ENCODE measurements at regions not wholly inside any gene's neighbourhood (a gene's known extent, or its start where the extent isn't known, plus 50 kb on each side); places are given as distances from the start of the nearest gene placed in this dataset.

- Mint-ChIP-seq H3K27me3 (peaks cover 4% of the 10 kb centered on the region), H3K27ac (no peak overlapping the region), H3K36me3 (no peaks in the 10 kb centered on the region), H3K9me3 (no peaks in the 10 kb centered on the region), H3K4me3 (no peak overlapping the region), H3K4me1 (no peaks in the 10 kb centered on the region)
- no peak for DNase-seq
Measured at GRCh38 chr9:107190936-107191290, 92.2 kb upstream of the RAD23B start.

- H3K4me1 Mint-ChIP-seq = no peaks in the 10 kb centered on the region
- H3K27me3 Mint-ChIP-seq = peaks cover 4% of the 10 kb centered on the region
- H3K4me3 Mint-ChIP-seq = no peak overlapping the region
- H3K27ac Mint-ChIP-seq = no peak overlapping the region
- H3K9me3 Mint-ChIP-seq = no peaks in the 10 kb centered on the region
- no peak for DNase-seq
- H3K36me3 Mint-ChIP-seq = no peaks in the 10 kb centered on the region
Measured at GRCh38 chr9:107193251-107193650, 89.8 kb upstream of the RAD23B start.

- H3K9me3 Mint-ChIP-seq = peaks cover 5% of the 10 kb centered on the region
Measured at GRCh38 chr9:107198718-107199117, 84.4 kb upstream of the RAD23B start.

GRCh38 chr9:107208121-107208520, 75.0 kb upstream of the RAD23B start:
- Mint-ChIP-seq H3K4me3 (no peak overlapping the region), H3K36me3 (no peaks in the 10 kb centered on the region), H3K4me1 (peaks cover 4% of the 10 kb centered on the region), H3K27ac (no peak overlapping the region), H3K9me3 (peaks cover 1% of the 10 kb centered on the region), H3K27me3 (peaks cover 12% of the 10 kb centered on the region)
- no peak for DNase-seq

More at GRCh38 chr9:107198718-107199117, 84.4 kb upstream of the RAD23B start:
- Mint-ChIP-seq H3K36me3 (no peaks in the 10 kb centered on the region), H3K27ac (no peak overlapping the region), H3K4me1 (no peaks in the 10 kb centered on the region), H3K4me3 (no peak overlapping the region), H3K27me3 (no peaks in the 10 kb centered on the region)
- no peak for DNase-seq

DNA sequence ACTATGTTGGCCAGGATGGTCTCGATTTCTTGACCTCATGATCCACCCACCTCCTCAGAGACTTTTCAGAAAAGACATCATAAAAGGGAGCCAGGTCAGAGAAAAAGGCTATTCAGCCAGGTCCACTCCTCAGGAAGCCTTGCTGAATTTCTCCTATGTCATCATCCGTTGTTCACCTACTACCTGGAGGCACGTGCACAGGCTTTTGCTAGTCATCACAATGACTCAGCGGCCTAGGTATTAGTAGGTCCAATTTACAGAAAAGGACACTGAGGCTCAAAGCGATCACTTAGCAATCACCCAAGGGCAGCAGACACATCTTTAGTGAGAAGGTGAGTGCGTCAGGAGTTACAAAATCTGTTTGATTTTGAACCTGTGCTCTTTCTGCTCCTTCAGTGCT, 72.3 kb upstream of the RAD23B start:
- no peak overlapping the region for H3K4me3 Mint-ChIP-seq
- DNase-seq = no peak
- H3K27me3 Mint-ChIP-seq = peaks cover 8% of the 10 kb centered on the region
- H3K36me3 Mint-ChIP-seq = no peaks in the 10 kb centered on the region
- H3K9me3 Mint-ChIP-seq = peaks cover 2% of the 10 kb centered on the region
- H3K27ac Mint-ChIP-seq = no peak overlapping the region
- H3K4me1 Mint-ChIP-seq = peaks cover 16% of the 10 kb centered on the region

DNA sequence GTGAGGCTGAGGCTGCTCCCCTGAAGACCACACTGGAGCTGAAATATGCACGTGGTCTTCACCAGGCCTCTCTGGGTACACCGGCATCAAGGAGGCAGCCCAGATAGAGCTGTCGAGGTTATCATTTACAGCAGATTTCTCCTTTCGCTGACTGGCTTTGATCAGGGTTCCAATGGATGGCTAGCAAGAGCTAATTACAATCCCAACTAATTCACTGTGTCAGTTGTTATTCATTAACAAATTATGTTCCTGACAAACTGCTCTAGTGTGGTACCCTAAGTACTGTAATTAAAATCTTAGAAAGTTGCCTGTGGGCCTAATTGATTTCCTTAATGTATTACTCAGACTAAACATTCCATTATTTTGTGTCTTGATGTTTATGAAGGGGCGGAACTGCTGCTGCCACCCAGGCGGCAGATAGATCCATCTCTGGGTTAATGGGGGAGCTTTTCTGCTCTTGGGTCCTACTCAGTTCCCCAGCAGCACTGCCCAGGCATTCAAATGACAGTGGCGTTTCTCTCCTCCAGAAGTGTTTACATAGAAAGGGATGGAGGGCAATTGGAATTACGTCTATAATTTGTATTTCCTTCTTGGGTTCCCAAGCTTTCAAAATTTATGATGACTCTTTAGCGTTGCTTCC, 71.7 kb upstream of the RAD23B start:
- H3K9me3 Mint-ChIP-seq = peaks cover 2% of the 10 kb centered on the region
- H3K27me3 Mint-ChIP-seq = peaks cover 4% of the 10 kb centered on the region
- no peaks in the 10 kb centered on the region for H3K36me3 Mint-ChIP-seq
- DNase-seq = no peak
- peaks cover 16% of the 10 kb centered on the region for H3K4me1 Mint-ChIP-seq
- no peak overlapping the region for H3K27ac Mint-ChIP-seq
- H3K4me3 Mint-ChIP-seq = no peak overlapping the region

DNA sequence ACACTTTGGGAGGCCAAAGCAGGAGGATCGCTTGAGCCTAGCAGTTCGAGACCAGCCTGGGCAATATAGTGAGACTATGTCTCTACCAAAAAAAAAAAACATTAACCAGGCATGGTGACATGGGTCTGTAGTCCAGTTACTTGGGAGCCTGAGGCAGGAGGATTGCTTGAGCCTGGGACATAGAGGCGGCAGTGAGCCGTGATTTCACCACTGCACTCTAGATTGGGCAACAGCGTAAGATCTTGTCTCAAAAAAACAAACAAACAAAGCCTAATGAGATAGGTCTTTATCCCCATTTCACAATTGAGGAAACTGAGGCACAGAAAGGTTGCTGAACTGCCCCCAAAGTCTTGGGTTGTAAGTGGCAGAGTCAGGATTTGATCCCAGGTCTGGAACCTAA, 70.5 kb upstream of the RAD23B start:
- Mint-ChIP-seq H3K27ac (no peak overlapping the region), H3K4me3 (no peak overlapping the region), H3K9me3 (peaks cover 2% of the 10 kb centered on the region), H3K36me3 (no peaks in the 10 kb centered on the region), H3K4me1 (peaks cover 16% of the 10 kb centered on the region), H3K27me3 (no peaks in the 10 kb centered on the region)
- DNase-seq = no peak

DNA sequence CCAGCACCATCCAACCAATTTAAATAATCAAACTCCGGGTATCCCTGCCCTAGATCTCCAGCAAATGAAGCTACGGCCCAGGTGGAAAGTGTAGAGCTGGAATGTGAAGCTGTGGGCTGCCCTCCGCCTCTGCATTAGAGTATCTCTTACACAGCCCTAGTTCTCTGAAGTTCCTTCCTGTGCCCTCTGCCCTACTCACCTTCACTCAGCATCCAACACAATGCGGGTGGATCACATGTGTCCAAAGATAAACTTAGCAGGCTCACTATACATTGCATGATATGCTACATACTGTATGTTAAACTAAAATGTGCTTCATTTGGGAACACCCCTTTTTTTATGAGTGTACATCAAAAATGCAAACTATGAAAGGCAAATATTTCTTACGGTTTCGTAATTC, 70.0 kb upstream of the RAD23B start:
- Mint-ChIP-seq H3K4me3 (no peak overlapping the region), H3K4me1 (peaks cover 16% of the 10 kb centered on the region), H3K9me3 (peaks cover 2% of the 10 kb centered on the region), H3K36me3 (no peaks in the 10 kb centered on the region), H3K27me3 (no peaks in the 10 kb centered on the region), H3K27ac (peak overlapping the region; percentile 74)
- no peak for DNase-seq

GRCh38 chr9:107213561-107214028, 69.5 kb upstream of the RAD23B start:
- H3K4me3 Mint-ChIP-seq = no peak overlapping the region
- H3K4me1 Mint-ChIP-seq = peaks cover 16% of the 10 kb centered on the region
- H3K27ac Mint-ChIP-seq = peak overlapping the region; percentile 74
- no peaks in the 10 kb centered on the region for H3K27me3 Mint-ChIP-seq
- H3K36me3 Mint-ChIP-seq = no peaks in the 10 kb centered on the region
- peaks cover 2% of the 10 kb centered on the region for H3K9me3 Mint-ChIP-seq
- peak; percentile 36 for DNase-seq

GRCh38 chr9:107214381-107214780, 68.7 kb upstream of the RAD23B start:
- Mint-ChIP-seq H3K27me3 (no peaks in the 10 kb centered on the region), H3K4me3 (no peak overlapping the region), H3K4me1 (peaks cover 18% of the 10 kb centered on the region), H3K36me3 (no peaks in the 10 kb centered on the region), H3K27ac (no peak overlapping the region), H3K9me3 (peaks cover 2% of the 10 kb centered on the region)
- no peak for DNase-seq

- Mint-ChIP-seq H3K27ac (no peak overlapping the region), H3K36me3 (no peaks in the 10 kb centered on the region), H3K27me3 (no peaks in the 10 kb centered on the region), H3K4me3 (no peak overlapping the region), H3K4me1 (peaks cover 23% of the 10 kb centered on the region), H3K9me3 (peaks cover 2% of the 10 kb centered on the region)
- DNase-seq = no peak
Measured at GRCh38 chr9:107214915-107215314, 68.2 kb upstream of the RAD23B start.

GRCh38 chr9:107215381-107215780, 67.7 kb upstream of the RAD23B start:
- peaks cover 23% of the 10 kb centered on the region for H3K4me1 Mint-ChIP-seq
- H3K9me3 Mint-ChIP-seq = peaks cover 2% of the 10 kb centered on the region
- H3K27ac Mint-ChIP-seq = no peak overlapping the region
- H3K4me3 Mint-ChIP-seq = no peak overlapping the region
- no peaks in the 10 kb centered on the region for H3K36me3 Mint-ChIP-seq
- no peaks in the 10 kb centered on the region for H3K27me3 Mint-ChIP-seq
- DNase-seq = no peak

DNA sequence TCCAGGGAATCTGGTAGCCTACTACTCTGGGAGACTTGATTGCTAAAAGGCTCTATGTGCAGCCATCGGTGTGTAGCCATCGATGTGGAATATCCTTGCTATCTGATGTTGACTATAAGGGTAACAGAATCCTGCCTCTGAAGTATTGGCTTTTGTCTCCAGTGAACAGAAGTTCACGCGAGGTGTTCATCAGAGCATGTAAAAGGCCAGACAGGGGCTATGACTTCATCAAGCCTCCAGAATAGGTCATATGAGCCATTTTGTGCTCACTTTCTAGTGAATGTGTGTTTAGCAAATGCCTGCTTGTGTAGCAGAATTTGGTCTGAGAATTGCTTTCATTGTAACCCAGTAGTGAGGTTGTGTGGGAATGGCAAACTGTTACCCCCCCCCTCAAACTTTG, 66.8 kb upstream of the RAD23B start:
- Mint-ChIP-seq H3K4me3 (no peak overlapping the region), H3K4me1 (peaks cover 23% of the 10 kb centered on the region), H3K36me3 (no peaks in the 10 kb centered on the region), H3K27me3 (no peaks in the 10 kb centered on the region), H3K27ac (no peak overlapping the region), H3K9me3 (peaks cover 2% of the 10 kb centered on the region)
- no peak for DNase-seq

GRCh38 chr9:107218829-107219485, 64.1 kb upstream of the RAD23B start:
- Mint-ChIP-seq H3K27ac (no peak overlapping the region), H3K4me1 (peaks cover 11% of the 10 kb centered on the region), H3K9me3 (no peaks in the 10 kb centered on the region), H3K4me3 (no peak overlapping the region), H3K27me3 (no peaks in the 10 kb centered on the region), H3K36me3 (no peaks in the 10 kb centered on the region)
- DNase-seq = no peak

- no peaks in the 10 kb centered on the region for H3K27me3 Mint-ChIP-seq
- peaks cover 9% of the 10 kb centered on the region for H3K4me1 Mint-ChIP-seq
- no peak for DNase-seq
- H3K27ac Mint-ChIP-seq = no peak overlapping the region
- H3K9me3 Mint-ChIP-seq = no peaks in the 10 kb centered on the region
- H3K36me3 Mint-ChIP-seq = no peaks in the 10 kb centered on the region
- H3K4me3 Mint-ChIP-seq = no peak overlapping the region
Measured at GRCh38 chr9:107219486-107220077, 63.5 kb upstream of the RAD23B start.

GRCh38 chr9:107221321-107221720, 61.8 kb upstream of the RAD23B start:
- DNase-seq = no peak
- no peak overlapping the region for H3K4me3 Mint-ChIP-seq
- no peaks in the 10 kb centered on the region for H3K36me3 Mint-ChIP-seq
- H3K4me1 Mint-ChIP-seq = peaks cover 7% of the 10 kb centered on the region
- no peaks in the 10 kb centered on the region for H3K9me3 Mint-ChIP-seq
- peaks cover 6% of the 10 kb centered on the region for H3K27me3 Mint-ChIP-seq
- H3K27ac Mint-ChIP-seq = no peak overlapping the region
